ENCODE measurements at regions not wholly inside any gene's neighbourhood (a gene's known extent, or its start where the extent isn't known, plus 50 kb on each side); places are given as distances from the start of the nearest gene placed in this dataset.

DNA sequence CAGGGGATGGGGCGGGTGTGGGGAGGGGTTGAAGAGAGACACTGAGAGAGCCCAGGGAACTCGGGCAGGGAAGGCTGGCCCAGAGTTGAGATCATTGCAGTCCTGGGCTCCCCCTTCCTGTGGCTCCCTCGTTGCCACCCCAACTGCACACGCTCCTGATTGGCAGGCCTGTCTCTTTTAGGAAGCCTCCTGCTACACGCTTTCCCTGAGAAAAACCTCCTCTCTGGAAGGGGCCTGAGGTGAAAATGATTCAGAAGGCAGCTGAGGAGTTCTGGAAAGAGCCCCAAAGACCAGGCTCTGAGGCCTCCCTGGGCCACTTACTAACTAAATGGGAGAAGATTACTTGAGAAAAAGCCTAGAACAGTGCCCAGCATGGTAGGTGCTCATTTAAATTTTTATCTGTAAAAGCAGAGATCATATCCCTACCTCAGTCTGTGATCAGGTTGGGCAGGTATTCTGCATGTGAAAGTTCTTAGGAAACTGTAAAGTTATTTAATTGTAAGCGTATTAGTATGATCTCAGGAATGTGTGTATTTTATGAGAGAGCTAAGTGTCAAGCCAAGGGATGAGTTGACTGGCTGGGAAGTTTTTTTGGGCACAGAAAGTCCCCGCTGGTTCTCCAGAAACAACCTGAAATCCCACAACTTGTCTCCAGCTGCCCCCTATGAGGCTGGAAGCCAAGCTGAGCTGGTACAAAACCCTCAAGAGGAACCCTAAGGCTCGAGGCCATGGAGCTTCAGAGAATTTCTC, 65.2 kb upstream of the EPS8L3 start:
- CTCF ChIA-PET: interaction anchor here in 1 of 2 donors (1.4 kb wide), 1 partner anchor 52 kb away, joined by 4 read pairs; no protein-coding TSS in a partner anchor
- Mint-ChIP-seq H3K27me3 (no peaks in the 10 kb centered on the region), H3K36me3 (no peaks in the 10 kb centered on the region), H3K4me3 (no peak overlapping the region), H3K4me1 (peaks cover 6 to 10% (median 7%) of the 10 kb centered on the region in 3 donors), H3K27ac (peak overlapping the region in 1 of 2 donors; percentile 31), H3K9me3 (peaks cover 0 to 5% (median 0%) of the 10 kb centered on the region in 3 donors)
- Histone ChIP-seq H3K27me3 (replicated peaks in 1 of 2; ENCODE audit: control insufficient read depth in 2 of 2, extremely low read depth in 1 of 2, insufficient read depth in 2 of 2, low read length in 1 of 2) (peaks cover 0 to 3% of the 10 kb centered on the region in 2 experiments), H3K36me3 (ENCODE audit: control insufficient read depth in 2 of 2, extremely low read depth in 1 of 2, insufficient read depth in 1 of 2, low read length in 1 of 2) (no peaks in the 10 kb centered on the region), H3K4me3 (ENCODE audit: control insufficient read depth in 1 of 2, extremely low read depth in 1 of 2, low read length in 1 of 2) (no peak overlapping the region), H3K27ac (ENCODE audit: low read length) (no peak overlapping the region), H3K4me1 (ENCODE audit: control insufficient read depth in 1 of 2, extremely low read depth in 1 of 2, insufficient read depth in 2 of 2, low read length in 2 of 2) (peaks cover 0 to 13% of the 10 kb centered on the region in 2 experiments), H3K9me3 (no peaks in the 10 kb centered on the region)
- POLR2A ChIA-PET: interaction anchor here in 1 of 2 donors (0.6 kb wide), 1 partner anchor 19 kb away, joined by 3 read pairs; no protein-coding TSS in a partner anchor
- no peak for ATAC-seq (replicated peaks in 1 of 4)
- no peak for DNase-seq
- 53% methylated on average over 3 of the region's 8 CpGs for WGBS (ENCODE audit: insufficient coverage)

DNA sequence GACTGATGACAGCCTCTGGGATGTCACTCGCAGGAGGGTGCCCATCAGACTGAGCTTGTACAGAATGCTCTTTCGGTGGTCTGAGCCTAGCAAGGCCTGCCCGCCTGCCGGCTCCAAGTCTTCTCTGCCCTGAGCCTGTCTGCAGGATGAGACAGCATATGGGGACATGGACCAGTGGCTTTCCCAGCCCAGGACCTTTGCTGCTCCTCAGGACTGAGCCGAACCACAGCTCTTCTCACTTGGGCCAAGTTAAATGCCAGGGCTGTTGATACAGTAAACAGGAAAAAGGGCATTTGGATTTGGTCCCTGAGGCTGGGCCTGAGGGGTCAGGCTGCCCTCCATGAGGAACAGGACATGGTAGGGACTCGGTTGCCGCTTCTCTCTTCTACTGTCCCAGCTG, 64.3 kb upstream of the EPS8L3 start:
- Mint-ChIP-seq H3K27ac (no peak overlapping the region), H3K27me3 (no peaks in the 10 kb centered on the region), H3K36me3 (no peaks in the 10 kb centered on the region), H3K4me1 (peaks cover 6 to 10% (median 7%) of the 10 kb centered on the region in 3 donors), H3K4me3 (no peak overlapping the region), H3K9me3 (peaks cover 0 to 5% (median 0%) of the 10 kb centered on the region in 3 donors)
- ATAC-seq (replicated peaks in 1 of 4) (no peak), DNase-seq (no peak)
- peaks cover 0 to 3% of the 10 kb centered on the region in 2 experiments for H3K27me3 ChIP-seq (replicated peaks in 1 of 2; ENCODE audit: control insufficient read depth in 2 of 2, extremely low read depth in 1 of 2, insufficient read depth in 2 of 2, low read length in 1 of 2)
- H3K27ac ChIP-seq (ENCODE audit: low read length): no peak overlapping the region
- no peaks in the 10 kb centered on the region for H3K36me3 ChIP-seq (ENCODE audit: control insufficient read depth in 2 of 2, extremely low read depth in 1 of 2, insufficient read depth in 1 of 2, low read length in 1 of 2)
- 92% methylated on average over 7 of the region's 7 CpGs for WGBS (ENCODE audit: insufficient coverage)
- H3K4me3 ChIP-seq (ENCODE audit: control insufficient read depth in 1 of 2, extremely low read depth in 1 of 2, low read length in 1 of 2): no peak overlapping the region
- no peaks in the 10 kb centered on the region for H3K9me3 ChIP-seq
- CTCF ChIA-PET: interaction anchor here in 1 of 2 donors (0.6 kb wide), 1 partner anchor 44 kb away, joined by 3 read pairs; no protein-coding TSS in a partner anchor
- POLR2A ChIA-PET: no interaction called here
- peaks cover 0 to 23% of the 10 kb centered on the region in 2 experiments for H3K4me1 ChIP-seq (ENCODE audit: control insufficient read depth in 1 of 2, extremely low read depth in 1 of 2, insufficient read depth in 2 of 2, low read length in 2 of 2)

DNA sequence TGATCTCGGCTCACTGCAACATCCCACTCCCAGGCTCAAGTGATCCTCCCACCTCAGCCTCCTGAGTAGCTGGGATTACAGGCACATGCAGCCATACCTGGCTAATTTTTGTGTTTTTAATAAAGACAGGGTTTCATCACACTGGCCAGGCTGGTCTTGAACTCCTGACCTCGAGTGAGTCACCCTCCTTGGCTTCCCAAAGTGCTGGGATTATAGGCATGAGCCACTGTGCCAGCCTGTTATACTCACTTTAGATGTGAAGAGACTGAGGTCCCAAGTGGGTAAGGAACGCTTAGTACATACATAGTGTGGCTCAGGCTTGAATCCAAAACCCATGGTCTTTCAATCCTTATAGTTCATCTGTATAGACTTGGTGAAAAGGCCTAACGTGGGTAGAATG, 63.7 kb upstream of the EPS8L3 start:
- Histone ChIP-seq H3K4me3 (ENCODE audit: control insufficient read depth in 1 of 2, extremely low read depth in 1 of 2, low read length in 1 of 2) (no peak overlapping the region), H3K27ac (ENCODE audit: low read length) (no peak overlapping the region), H3K9me3 (no peaks in the 10 kb centered on the region), H3K27me3 (replicated peaks in 1 of 2; ENCODE audit: control insufficient read depth in 2 of 2, extremely low read depth in 1 of 2, insufficient read depth in 2 of 2, low read length in 1 of 2) (peaks cover 0 to 3% of the 10 kb centered on the region in 2 experiments), H3K4me1 (ENCODE audit: control insufficient read depth in 1 of 2, extremely low read depth in 1 of 2, insufficient read depth in 2 of 2, low read length in 2 of 2) (peaks cover 0 to 28% of the 10 kb centered on the region in 2 experiments), H3K36me3 (ENCODE audit: control insufficient read depth in 2 of 2, extremely low read depth in 1 of 2, insufficient read depth in 1 of 2, low read length in 1 of 2) (no peaks in the 10 kb centered on the region)
- WGBS (ENCODE audit: insufficient coverage): 80% methylated on average over 2 of the region's 4 CpGs
- Mint-ChIP-seq H3K36me3 (no peaks in the 10 kb centered on the region), H3K27ac (no peak overlapping the region), H3K9me3 (peaks cover 0 to 5% (median 0%) of the 10 kb centered on the region in 3 donors), H3K27me3 (no peaks in the 10 kb centered on the region), H3K4me3 (no peak overlapping the region), H3K4me1 (peaks cover 6 to 14% (median 11%) of the 10 kb centered on the region in 3 donors)
- CTCF ChIA-PET: interaction anchor here in 1 of 2 donors (0.6 kb wide), 1 partner anchor 43 kb away, joined by 3 read pairs; no protein-coding TSS in a partner anchor
- ATAC-seq (replicated peaks in 1 of 4) (no peak), DNase-seq (no peak)
- POLR2A ChIA-PET: no interaction called here

DNA sequence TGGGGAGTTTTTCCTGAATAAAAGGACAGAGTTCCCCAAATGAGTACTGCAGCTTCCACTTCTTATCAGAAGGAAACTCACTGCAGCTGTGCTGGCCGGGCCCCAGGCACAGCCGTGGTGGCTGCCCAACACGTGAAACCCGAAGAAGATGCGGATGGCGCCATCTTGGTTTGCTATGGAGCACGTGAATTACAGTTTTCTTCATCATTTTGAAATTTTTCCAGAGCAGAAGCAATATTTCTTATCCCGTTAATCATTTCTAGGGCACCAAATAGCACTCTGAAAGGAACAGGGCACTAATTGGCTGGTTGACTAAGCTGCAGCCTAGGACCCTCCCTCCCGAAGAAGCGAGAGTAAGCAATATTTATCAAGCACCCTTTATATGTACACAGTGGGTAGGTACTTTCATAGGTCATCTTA, 63.2 kb upstream of the EPS8L3 start:
- H3K4me3 Mint-ChIP-seq: no peak overlapping the region
- DNase-seq (no peak), ATAC-seq (replicated peaks in 1 of 4) (no peak)
- Histone ChIP-seq H3K27ac (ENCODE audit: low read length) (no peak overlapping the region), H3K27me3 (replicated peaks in 1 of 2; ENCODE audit: control insufficient read depth in 2 of 2, extremely low read depth in 1 of 2, insufficient read depth in 2 of 2, low read length in 1 of 2) (peaks cover 0 to 5% of the 10 kb centered on the region in 2 experiments), H3K36me3 (ENCODE audit: control insufficient read depth in 2 of 2, extremely low read depth in 1 of 2, insufficient read depth in 1 of 2, low read length in 1 of 2) (no peaks in the 10 kb centered on the region), H3K4me3 (ENCODE audit: control insufficient read depth in 1 of 2, extremely low read depth in 1 of 2, low read length in 1 of 2) (no peak overlapping the region), H3K4me1 (ENCODE audit: control insufficient read depth in 1 of 2, extremely low read depth in 1 of 2, insufficient read depth in 2 of 2, low read length in 2 of 2) (peaks cover 0 to 33% of the 10 kb centered on the region in 2 experiments), H3K9me3 (no peaks in the 10 kb centered on the region)
- 74% methylated on average over 7 of the region's 10 CpGs for WGBS (ENCODE audit: insufficient coverage)
- POLR2A ChIA-PET: no interaction called here
- peaks cover 6 to 14% (median 11%) of the 10 kb centered on the region in 3 donors for H3K4me1 Mint-ChIP-seq
- H3K36me3 Mint-ChIP-seq: no peaks in the 10 kb centered on the region
- no peak overlapping the region for H3K27ac Mint-ChIP-seq
- peaks cover 0 to under 1% (median 0%) of the 10 kb centered on the region in 3 donors for H3K9me3 Mint-ChIP-seq
- CTCF ChIA-PET: no interaction called here
- H3K27me3 Mint-ChIP-seq: no peaks in the 10 kb centered on the region

DNA sequence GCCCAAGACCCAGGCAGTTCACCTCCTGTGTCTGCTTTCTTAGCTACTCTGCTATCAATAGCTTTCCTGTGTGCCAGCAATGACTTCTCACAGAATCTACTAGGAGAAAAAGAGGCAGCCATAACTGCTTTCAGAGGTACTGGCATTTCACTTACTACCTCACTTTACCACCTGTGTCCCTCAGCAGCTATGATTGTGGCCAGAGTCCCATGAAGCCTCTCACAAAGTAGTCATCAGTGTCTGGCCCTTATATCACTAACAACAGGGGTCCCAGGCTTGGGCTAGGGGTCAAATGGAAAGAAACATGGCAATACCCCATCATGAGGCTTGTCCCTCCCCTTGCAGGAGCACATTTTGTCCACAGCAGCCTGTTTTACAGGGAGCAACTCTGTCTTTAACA, 62.7 kb upstream of the EPS8L3 start:
- H3K4me1 ChIP-seq (ENCODE audit: control insufficient read depth in 1 of 2, extremely low read depth in 1 of 2, insufficient read depth in 2 of 2, low read length in 2 of 2): peaks cover 0 to 38% of the 10 kb centered on the region in 2 experiments
- Mint-ChIP-seq H3K4me1 (peaks cover 6 to 16% (median 11%) of the 10 kb centered on the region in 3 donors), H3K4me3 (no peak overlapping the region), H3K27me3 (no peaks in the 10 kb centered on the region), H3K27ac (no peak overlapping the region), H3K36me3 (no peaks in the 10 kb centered on the region), H3K9me3 (no peaks in the 10 kb centered on the region)
- no peaks in the 10 kb centered on the region for H3K9me3 ChIP-seq
- H3K4me3 ChIP-seq (ENCODE audit: control insufficient read depth in 1 of 2, extremely low read depth in 1 of 2, low read length in 1 of 2): no peak overlapping the region
- CTCF ChIA-PET: no interaction called here
- no peaks in the 10 kb centered on the region for H3K36me3 ChIP-seq (ENCODE audit: control insufficient read depth in 2 of 2, extremely low read depth in 1 of 2, insufficient read depth in 1 of 2, low read length in 1 of 2)
- peaks cover 0 to 9% of the 10 kb centered on the region in 2 experiments for H3K27me3 ChIP-seq (replicated peaks in 1 of 2; ENCODE audit: control insufficient read depth in 2 of 2, extremely low read depth in 1 of 2, insufficient read depth in 2 of 2, low read length in 1 of 2)
- DNase-seq (no peak), ATAC-seq (replicated peaks in 1 of 4) (no peak)
- H3K27ac ChIP-seq (ENCODE audit: low read length): no peak overlapping the region
- POLR2A ChIA-PET: no interaction called here

DNA sequence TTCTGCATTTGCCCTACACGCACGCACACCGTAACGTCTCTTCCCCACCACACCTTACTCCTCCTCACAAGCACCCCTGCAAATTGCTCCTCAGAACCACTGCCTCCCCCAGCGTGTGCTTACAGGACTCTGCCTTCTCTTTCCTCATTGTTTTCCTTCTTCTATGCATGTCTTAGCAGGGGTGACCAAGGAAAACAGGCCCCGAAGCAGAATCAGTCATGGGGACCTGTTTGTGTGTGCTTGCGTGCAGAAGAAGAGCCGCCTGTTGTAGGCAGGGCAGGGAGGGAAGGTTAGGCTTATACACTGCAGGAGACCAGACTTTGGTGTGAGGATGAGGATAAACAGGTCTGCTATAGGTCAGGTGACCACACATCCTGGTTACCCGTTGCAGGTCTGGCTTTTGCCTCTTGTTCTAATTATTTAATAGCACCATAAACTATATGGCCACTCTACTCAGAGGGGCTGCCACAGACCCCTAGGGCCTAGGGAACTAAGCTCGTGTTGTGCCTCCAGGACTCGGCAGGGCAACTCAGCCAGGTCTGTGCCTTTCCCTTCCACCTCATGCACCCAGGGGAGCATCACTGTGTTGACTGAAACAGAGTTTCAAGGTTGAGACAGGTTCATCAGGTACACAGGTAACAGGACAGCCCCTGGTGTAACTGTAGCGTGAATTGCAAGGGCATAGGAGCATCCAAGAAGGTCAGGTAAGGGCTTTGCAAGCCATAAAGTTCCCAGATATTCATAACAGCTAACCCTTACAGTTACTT, 60.8 kb upstream of the EPS8L3 start:
- H3K27ac ChIP-seq (ENCODE audit: low read length): no peak overlapping the region
- no peaks in the 10 kb centered on the region for H3K9me3 Mint-ChIP-seq

More for the DNA sequence above, 60.8 kb upstream of the EPS8L3 start:
- peaks cover 0 to 9% of the 10 kb centered on the region in 2 experiments for H3K27me3 ChIP-seq (replicated peaks in 1 of 2; ENCODE audit: control insufficient read depth in 2 of 2, extremely low read depth in 1 of 2, insufficient read depth in 2 of 2, low read length in 1 of 2)
- peaks cover 6 to 16% (median 11%) of the 10 kb centered on the region in 3 donors for H3K4me1 Mint-ChIP-seq
- POLR2A ChIA-PET: no interaction called here
- DNase-seq: no peak
- 92% methylated on average over 9 of the region's 12 CpGs for WGBS (ENCODE audit: insufficient coverage)
- H3K9me3 ChIP-seq: no peaks in the 10 kb centered on the region
- ATAC-seq (replicated peaks in 1 of 4): no peak
- H3K4me3 Mint-ChIP-seq: no peak overlapping the region
- H3K36me3 ChIP-seq (ENCODE audit: control insufficient read depth in 2 of 2, extremely low read depth in 1 of 2, insufficient read depth in 1 of 2, low read length in 1 of 2): no peaks in the 10 kb centered on the region
- no peaks in the 10 kb centered on the region for H3K36me3 Mint-ChIP-seq
- H3K27me3 Mint-ChIP-seq: no peaks in the 10 kb centered on the region
- no peak overlapping the region for H3K4me3 ChIP-seq (ENCODE audit: control insufficient read depth in 1 of 2, extremely low read depth in 1 of 2, low read length in 1 of 2)
- CTCF ChIA-PET: no interaction called here
- no peak overlapping the region for H3K27ac Mint-ChIP-seq
- H3K4me1 ChIP-seq (ENCODE audit: control insufficient read depth in 1 of 2, extremely low read depth in 1 of 2, insufficient read depth in 2 of 2, low read length in 2 of 2): peaks cover 0 to 43% of the 10 kb centered on the region in 2 experiments

Data from T-cell (primary cell).